Non-pigmented ciliary epithelial cell (primary cell): ENCODE measurements at regions not wholly inside any gene's neighbourhood (a gene's known extent, or its start where the extent isn't known, plus 50 kb on each side); places are given as distances from the start of the nearest gene placed in this dataset.
"Not testable (repeated sequence)": the region's sequence is repeated elsewhere in the genome, so short reads cannot be mapped to it uniquely, and the experiment has no call there.

Experiments
- DNase-seq: peaks from one replicate; pipeline ENCODE4 v3.0.0-alpha.2; 2010; ENCODE audit warnings: low read depth

GRCh38 chr6:4259391-4259790 is 124.0 kb upstream of the ECI2 start:
- DNase-seq: no peak

- no peak for DNase-seq
These were observed 123.4 kb upstream of the ECI2 start for GRCh38 chr6:4258733-4259132.

GRCh38 chr6:4256969-4257368 is 121.6 kb upstream of the ECI2 start:
- DNase-seq: no peak

- no peak for DNase-seq
These were observed 118.3 kb upstream of the ECI2 start for GRCh38 chr6:4253604-4254231.

- not testable (repeated sequence) for DNase-seq
These were observed 117.1 kb upstream of the ECI2 start for GRCh38 chr6:4252445-4252844.

GRCh38 chr6:4250645-4251044 is 115.3 kb upstream of the ECI2 start:
- no peak for DNase-seq

- not testable (repeated sequence) for DNase-seq
These were observed 108.5 kb upstream of the ECI2 start for GRCh38 chr6:4243832-4244231.

GRCh38 chr6:4243237-4243636 is 107.9 kb upstream of the ECI2 start:
- DNase-seq: no peak

GRCh38 chr6:4242601-4243000 is 107.2 kb upstream of the ECI2 start:
- DNase-seq: no peak

GRCh38 chr6:4240148-4240547 is 104.8 kb upstream of the ECI2 start:
- DNase-seq: no peak

GRCh38 chr6:4225161-4225872 is 89.9 kb upstream of the ECI2 start:
- DNase-seq: peak; percentile 5

GRCh38 chr6:4224067-4224978 is 88.9 kb upstream of the ECI2 start:
- peak; percentile 10 for DNase-seq

- no peak for DNase-seq
These were observed 85.2 kb upstream of the ECI2 start for GRCh38 chr6:4220558-4220957.

- not testable (repeated sequence) for DNase-seq
These were observed 83.4 kb upstream of the ECI2 start for GRCh38 chr6:4218619-4219317.

- DNase-seq: no peak
These were observed 77.2 kb upstream of the ECI2 start for GRCh38 chr6:4212588-4212987.

GRCh38 chr6:4210629-4211419 is 75.4 kb upstream of the ECI2 start:
- peak; percentile 18 for DNase-seq

- no peak for DNase-seq
These were observed 73.8 kb upstream of the ECI2 start for GRCh38 chr6:4209196-4209595.

- DNase-seq: no peak
These were observed 72.8 kb upstream of the ECI2 start for GRCh38 chr6:4208158-4208557.

- not testable (repeated sequence) for DNase-seq
These were observed 68.5 kb upstream of the ECI2 start for GRCh38 chr6:4203642-4204417.

GRCh38 chr6:4192627-4193026 is 57.3 kb upstream of the ECI2 start:
- no peak for DNase-seq

- DNase-seq: no peak
These were observed 56.8 kb upstream of the ECI2 start for GRCh38 chr6:4192173-4192572.
